ENCODE measurements at regions not wholly inside any gene's neighbourhood (a gene's known extent, or its start where the extent isn't known, plus 50 kb on each side); places are given as distances from the start of the nearest gene placed in this dataset.
"Not testable (repeated sequence)": the region's sequence is repeated elsewhere in the genome, so short reads cannot be mapped to it uniquely, and the experiment has no call there.

DNA sequence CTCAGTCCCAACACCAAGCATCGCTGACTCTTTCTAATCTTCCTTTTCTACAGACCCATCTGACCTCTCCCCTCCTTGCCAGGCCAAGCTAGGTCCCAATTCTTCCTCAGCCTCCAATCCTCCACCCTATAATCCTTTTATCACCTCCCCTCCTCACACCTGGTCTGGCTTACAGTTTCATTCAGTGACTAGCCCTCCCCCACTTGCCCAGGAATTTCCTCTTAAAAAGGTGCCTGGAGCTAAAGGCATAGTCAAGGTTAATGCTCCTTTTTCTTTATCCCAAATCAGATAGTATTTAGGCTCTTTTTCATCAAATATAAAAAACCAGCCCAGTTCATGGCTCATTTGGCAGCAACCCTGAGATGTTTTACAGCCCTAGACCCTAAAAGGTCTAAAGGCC, 327.1 kb upstream of the KCNMB2 start:
- H4K20me1 ChIP-seq (ENCODE audit: low read length); H3K27ac ChIP-seq (ENCODE audit: low read length); H3K4me3 ChIP-seq (ENCODE audit: low read length); H3K4me1 ChIP-seq (ENCODE audit: insufficient read depth, low read length); H3K9ac ChIP-seq (ENCODE audit: low read length); H3K9me2 ChIP-seq (replicated peaks; ENCODE audit: low read length); ATAC-seq; H3K79me2 ChIP-seq (ENCODE audit: low read length); intact Hi-C loops (cut with micrococcal nuclease); H3K27me3 ChIP-seq (ENCODE audit: low read length); H3K36me3 ChIP-seq (ENCODE audit: low read depth, low read length); BruUV-seq (replicated peaks); POLR2A ChIA-PET (ENCODE audit: unreplicated experiment); H3K4me2 ChIP-seq (ENCODE audit: low read length); DNase-seq; H3F3A ChIP-seq (ENCODE audit: low read length, unreplicated experiment); H2AFZ ChIP-seq (ENCODE audit: low read length); H3K9me3 ChIP-seq (ENCODE audit: low read length): not testable (repeated sequence)
- CTCF ChIA-PET: interaction anchor here (0.6 kb wide), 1 partner anchor 119 kb away, joined by 3 read pairs; no protein-coding TSS in a partner anchor

DNA sequence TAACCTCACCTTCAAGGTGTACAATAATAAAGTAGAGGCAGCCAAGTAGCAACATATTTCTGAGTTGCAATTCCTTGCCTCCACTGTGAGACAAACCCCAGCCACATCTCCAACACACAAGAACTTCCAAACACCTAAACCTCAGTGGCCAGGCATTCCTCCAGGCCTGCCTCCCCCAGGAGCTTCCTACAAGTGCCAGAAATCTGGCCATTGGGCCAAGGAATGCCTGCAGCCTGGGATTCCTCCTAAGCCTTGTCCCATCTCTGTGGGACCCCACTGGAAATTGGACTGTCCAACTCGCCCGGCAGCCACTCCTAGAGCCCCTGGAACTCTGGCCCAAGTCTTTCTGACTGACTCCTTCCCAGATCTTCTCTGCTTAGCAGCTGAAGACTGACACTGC, 326.6 kb upstream of the KCNMB2 start:
- DNase-seq; H3K9me2 ChIP-seq (replicated peaks; ENCODE audit: low read length); intact Hi-C loops (cut with micrococcal nuclease); H3K9me3 ChIP-seq (ENCODE audit: low read length); H3F3A ChIP-seq (ENCODE audit: low read length, unreplicated experiment); H3K36me3 ChIP-seq (ENCODE audit: low read depth, low read length); H3K27me3 ChIP-seq (ENCODE audit: low read length); H4K20me1 ChIP-seq (ENCODE audit: low read length); H3K27ac ChIP-seq (ENCODE audit: low read length); BruUV-seq (replicated peaks); H2AFZ ChIP-seq (ENCODE audit: low read length); H3K4me3 ChIP-seq (ENCODE audit: low read length); H3K4me1 ChIP-seq (ENCODE audit: insufficient read depth, low read length); H3K4me2 ChIP-seq (ENCODE audit: low read length); ATAC-seq; POLR2A ChIA-PET (ENCODE audit: unreplicated experiment); H3K79me2 ChIP-seq (ENCODE audit: low read length); H3K9ac ChIP-seq (ENCODE audit: low read length): not testable (repeated sequence)
- CTCF ChIA-PET: interaction anchor here (0.6 kb wide), 1 partner anchor 118 kb away, joined by 3 read pairs; no protein-coding TSS in a partner anchor

DNA sequence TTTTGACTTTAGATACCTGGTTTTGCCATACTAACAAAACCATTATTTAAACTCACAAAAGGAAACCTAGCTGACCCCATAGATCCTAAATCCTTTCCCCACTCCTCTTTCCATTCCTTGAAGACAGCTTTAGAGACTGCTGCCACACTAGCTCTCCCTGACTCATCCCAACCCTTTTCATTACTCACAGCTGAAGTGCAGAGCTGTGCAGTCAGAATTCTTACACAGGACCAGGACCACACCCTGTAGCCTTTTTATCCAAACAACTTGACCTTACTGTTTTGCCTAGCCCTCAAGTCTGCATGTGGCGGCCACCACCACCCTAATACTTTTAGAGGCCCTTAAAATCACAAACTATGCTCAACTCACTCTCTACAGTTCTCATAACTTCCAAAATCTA, 325.1 kb upstream of the KCNMB2 start:
- H3K27ac ChIP-seq (ENCODE audit: low read length); H2AFZ ChIP-seq (ENCODE audit: low read length); POLR2A ChIA-PET (ENCODE audit: unreplicated experiment); H3K4me2 ChIP-seq (ENCODE audit: low read length); H3K79me2 ChIP-seq (ENCODE audit: low read length); H4K20me1 ChIP-seq (ENCODE audit: low read length); H3K4me3 ChIP-seq (ENCODE audit: low read length); ATAC-seq; H3K4me1 ChIP-seq (ENCODE audit: insufficient read depth, low read length); H3K9me3 ChIP-seq (ENCODE audit: low read length); H3K27me3 ChIP-seq (ENCODE audit: low read length); CTCF ChIA-PET; H3K9ac ChIP-seq (ENCODE audit: low read length); H3K36me3 ChIP-seq (ENCODE audit: low read depth, low read length); H3F3A ChIP-seq (ENCODE audit: low read length, unreplicated experiment); H3K9me2 ChIP-seq (replicated peaks; ENCODE audit: low read length); intact Hi-C loops (cut with micrococcal nuclease); BruUV-seq (replicated peaks): not testable (repeated sequence)
- peak; percentile 60 for DNase-seq

DNA sequence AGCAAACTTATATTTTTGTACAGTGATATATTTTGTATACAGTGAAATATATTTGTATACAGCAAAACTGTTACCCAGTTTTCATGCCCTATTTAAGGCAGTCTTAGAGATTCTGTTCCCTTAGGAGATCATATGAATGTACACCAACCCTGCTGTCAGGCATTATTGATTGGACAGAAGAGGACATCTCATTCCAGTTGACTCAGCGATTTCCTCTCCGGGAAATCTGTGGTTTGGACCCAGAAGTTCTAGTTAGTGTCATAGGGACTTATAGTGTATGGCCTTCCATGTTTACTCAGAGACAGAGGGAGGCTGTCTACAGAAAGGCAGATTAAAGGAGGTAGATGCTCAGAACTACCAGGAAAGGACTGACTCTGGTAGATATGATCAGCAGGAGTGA, 318.8 kb upstream of the KCNMB2 start:
- Histone ChIP-seq H3K9me2 (replicated peaks; ENCODE audit: low read length) (no peaks in the 10 kb centered on the region), H3K9ac (ENCODE audit: low read length) (no peak overlapping the region), H3K27me3 (ENCODE audit: low read length) (no peaks in the 10 kb centered on the region), H3K4me3 (ENCODE audit: low read length) (no peak overlapping the region), H3F3A (ENCODE audit: low read length, unreplicated experiment) (no peaks in the 10 kb centered on the region), H3K4me2 (ENCODE audit: low read length) (no peak overlapping the region), H4K20me1 (ENCODE audit: low read length) (no peaks in the 10 kb centered on the region), H3K79me2 (ENCODE audit: low read length) (no peaks in the 10 kb centered on the region), H2AFZ (ENCODE audit: low read length) (no peak overlapping the region), H3K36me3 (ENCODE audit: low read depth, low read length) (no peaks in the 10 kb centered on the region), H3K4me1 (ENCODE audit: insufficient read depth, low read length) (no peaks in the 10 kb centered on the region), H3K27ac (ENCODE audit: low read length) (no peak overlapping the region), H3K9me3 (ENCODE audit: low read length) (no peaks in the 10 kb centered on the region)
- DNase-seq (no peak), ATAC-seq (no peak)
- no peak for TF ChIP-seq EZH2 (IDR thresholded peaks at IDR 0.05; ENCODE audit: low read length, unreplicated experiment)
- no peak for TF ChIP-seq EZH2phosphoT487 (IDR thresholded peaks at IDR 0.05; ENCODE audit: borderline replicate concordance, low read length)
- ChIA-PET CTCF (no interaction called here), POLR2A (ENCODE audit: unreplicated experiment) (no interaction called here)
- intact Hi-C loops (cut with micrococcal nuclease): no loop called here
- BruUV-seq (replicated peaks): no TSS peak

DNA sequence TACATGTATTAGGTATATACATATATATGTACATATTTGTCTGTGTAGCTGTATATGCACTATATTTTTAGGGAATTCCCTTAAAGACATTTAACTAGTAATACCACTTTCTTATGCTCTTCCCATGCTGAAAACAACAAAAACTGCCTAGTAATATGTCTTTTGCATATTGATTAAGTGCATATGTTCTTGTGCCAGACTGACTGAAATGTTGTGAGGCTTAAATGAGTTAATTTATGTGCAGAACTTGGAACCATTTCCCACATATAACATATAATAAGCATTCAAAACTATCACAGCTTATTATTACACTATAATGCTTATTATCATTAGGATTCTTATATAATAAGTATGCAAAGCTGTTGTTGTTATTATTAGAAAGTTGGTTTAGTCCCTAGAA, 318.0 kb upstream of the KCNMB2 start:
- intact Hi-C loops (cut with micrococcal nuclease): no loop called here
- no peak overlapping the region for H3K9ac ChIP-seq (ENCODE audit: low read length)
- TF ChIP-seq EZH2 (IDR thresholded peaks at IDR 0.05; ENCODE audit: low read length, unreplicated experiment) (no peak), EZH2phosphoT487 (IDR thresholded peaks at IDR 0.05; ENCODE audit: borderline replicate concordance, low read length) (no peak)
- TF ChIP-seq, protein P1, sequence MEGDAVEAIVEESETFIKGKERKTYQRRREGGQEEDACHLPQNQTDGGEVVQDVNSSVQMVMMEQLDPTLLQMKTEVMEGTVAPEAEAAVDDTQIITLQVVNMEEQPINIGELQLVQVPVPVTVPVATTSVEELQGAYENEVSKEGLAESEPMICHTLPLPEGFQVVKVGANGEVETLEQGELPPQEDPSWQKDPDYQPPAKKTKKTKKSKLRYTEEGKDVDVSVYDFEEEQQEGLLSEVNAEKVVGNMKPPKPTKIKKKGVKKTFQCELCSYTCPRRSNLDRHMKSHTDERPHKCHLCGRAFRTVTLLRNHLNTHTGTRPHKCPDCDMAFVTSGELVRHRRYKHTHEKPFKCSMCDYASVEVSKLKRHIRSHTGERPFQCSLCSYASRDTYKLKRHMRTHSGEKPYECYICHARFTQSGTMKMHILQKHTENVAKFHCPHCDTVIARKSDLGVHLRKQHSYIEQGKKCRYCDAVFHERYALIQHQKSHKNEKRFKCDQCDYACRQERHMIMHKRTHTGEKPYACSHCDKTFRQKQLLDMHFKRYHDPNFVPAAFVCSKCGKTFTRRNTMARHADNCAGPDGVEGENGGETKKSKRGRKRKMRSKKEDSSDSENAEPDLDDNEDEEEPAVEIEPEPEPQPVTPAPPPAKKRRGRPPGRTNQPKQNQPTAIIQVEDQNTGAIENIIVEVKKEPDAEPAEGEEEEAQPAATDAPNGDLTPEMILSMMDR (conservative IDR thresholded peaks at IDR 0.05; ENCODE audit: low read depth, low read length): no peak
- DNase-seq: no peak
- no peaks in the 10 kb centered on the region for H3F3A ChIP-seq (ENCODE audit: low read length, unreplicated experiment)
- H3K4me1 ChIP-seq (ENCODE audit: insufficient read depth, low read length): no peaks in the 10 kb centered on the region
- H3K9me3 ChIP-seq (ENCODE audit: low read length): no peaks in the 10 kb centered on the region
- no peak overlapping the region for H3K27ac ChIP-seq (ENCODE audit: low read length)
- BruUV-seq (replicated peaks): no TSS peak
- no peak overlapping the region for H3K4me3 ChIP-seq (ENCODE audit: low read length)
- no peak overlapping the region for H3K4me2 ChIP-seq (ENCODE audit: low read length)
- no peaks in the 10 kb centered on the region for H3K27me3 ChIP-seq (ENCODE audit: low read length)
- ChIA-PET POLR2A (ENCODE audit: unreplicated experiment) (no interaction called here), CTCF (no interaction called here)
- no peaks in the 10 kb centered on the region for H4K20me1 ChIP-seq (ENCODE audit: low read length)
- H2AFZ ChIP-seq (ENCODE audit: low read length): no peak overlapping the region
- H3K79me2 ChIP-seq (ENCODE audit: low read length): no peaks in the 10 kb centered on the region
- H3K36me3 ChIP-seq (ENCODE audit: low read depth, low read length): no peaks in the 10 kb centered on the region
- ATAC-seq: no peak
- H3K9me2 ChIP-seq (replicated peaks; ENCODE audit: low read length): no peaks in the 10 kb centered on the region

DNA sequence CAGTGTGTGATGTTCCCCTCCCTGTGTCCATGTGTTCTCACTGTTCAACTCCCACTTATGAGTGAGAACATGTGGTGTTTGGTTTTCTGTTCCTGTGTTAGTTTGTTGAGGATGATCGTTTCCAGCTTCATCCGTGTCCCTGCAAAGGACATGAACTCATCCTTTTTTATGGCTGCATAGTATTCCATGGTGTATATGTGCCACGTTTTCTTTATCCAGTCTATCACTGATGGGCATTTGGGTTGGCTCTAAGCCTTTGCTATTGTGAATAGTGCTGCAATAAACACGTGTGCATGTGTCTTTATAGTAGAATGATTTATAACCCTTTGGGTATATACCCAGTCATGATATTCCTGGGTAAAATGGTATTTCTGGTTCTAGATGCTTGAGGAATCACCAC, 316.6 kb upstream of the KCNMB2 start:
- H2AFZ ChIP-seq (ENCODE audit: low read length); H3K4me3 ChIP-seq (ENCODE audit: low read length); CTCF ChIA-PET; H3K27ac ChIP-seq (ENCODE audit: low read length); H3K79me2 ChIP-seq (ENCODE audit: low read length); POLR2A ChIA-PET (ENCODE audit: unreplicated experiment); ATAC-seq; BruUV-seq (replicated peaks); DNase-seq; H3K4me1 ChIP-seq (ENCODE audit: insufficient read depth, low read length); H4K20me1 ChIP-seq (ENCODE audit: low read length); H3K9me2 ChIP-seq (replicated peaks; ENCODE audit: low read length); H3K4me2 ChIP-seq (ENCODE audit: low read length); H3F3A ChIP-seq (ENCODE audit: low read length, unreplicated experiment); H3K9ac ChIP-seq (ENCODE audit: low read length); intact Hi-C loops (cut with micrococcal nuclease); H3K36me3 ChIP-seq (ENCODE audit: low read depth, low read length); H3K27me3 ChIP-seq (ENCODE audit: low read length); H3K9me3 ChIP-seq (ENCODE audit: low read length): not testable (repeated sequence)

Measured in PC-3 (cell line).